ENCODE measurements at regions not wholly inside any gene's neighbourhood (a gene's known extent, or its start where the extent isn't known, plus 50 kb on each side); places are given as distances from the start of the nearest gene placed in this dataset.

DNA sequence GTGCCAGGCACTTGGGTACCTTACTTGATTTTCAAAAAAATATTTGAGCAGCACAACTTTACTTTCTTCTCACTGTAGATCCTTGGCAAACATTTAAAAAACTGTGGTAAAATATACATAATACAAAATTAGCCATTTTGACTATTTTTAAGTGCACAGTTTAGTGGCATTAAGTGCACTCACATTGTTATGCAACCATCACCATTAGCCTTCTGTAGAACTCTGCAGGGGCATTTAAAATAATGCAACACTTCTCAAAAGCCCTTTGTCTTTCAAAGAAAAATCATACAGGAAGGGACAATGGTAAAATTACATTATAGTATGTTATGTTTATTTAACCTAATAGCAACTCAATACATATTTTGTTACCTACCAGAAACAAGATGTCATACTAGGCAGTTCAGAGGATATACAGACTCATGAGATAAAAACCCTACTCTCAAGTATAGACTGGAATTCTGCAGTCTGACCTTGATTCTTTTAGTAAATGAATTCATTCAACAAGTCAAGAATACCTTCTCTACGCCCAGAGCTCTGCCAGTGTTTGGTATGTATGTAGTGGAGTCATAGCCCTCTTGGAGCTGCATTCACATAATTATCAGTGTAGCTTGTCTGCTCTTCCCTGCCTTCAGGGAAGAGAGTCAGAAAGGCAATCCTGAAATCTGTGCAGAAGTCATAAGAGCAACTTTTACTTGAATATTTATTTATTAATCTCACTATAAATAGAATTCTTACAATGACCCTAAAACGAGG lies 74.0 kb upstream of the ARRDC3 start:
- Histone ChIP-seq H3K27me3 (ENCODE audit: control insufficient read depth in 2 of 2, insufficient read depth in 2 of 2, low read length in 2 of 2) (no peaks in the 10 kb centered on the region), H3K36me3 (ENCODE audit: control insufficient read depth in 2 of 2, extremely low read depth in 1 of 2, insufficient read depth in 2 of 2, low read length in 2 of 2) (no peaks in the 10 kb centered on the region), H4K20me1 (replicated peaks; ENCODE audit: control insufficient read depth, extremely low read depth, insufficient read depth, low read length) (no peaks in the 10 kb centered on the region), H3K9me3 (replicated peaks; ENCODE audit: control insufficient read depth, insufficient read depth, low read length) (no peaks in the 10 kb centered on the region), H3K79me2 (ENCODE audit: control insufficient read depth, insufficient read depth, low read length) (no peaks in the 10 kb centered on the region), H3K4me1 (ENCODE audit: control insufficient read depth, extremely low read depth, insufficient read depth, low read length) (no peaks in the 10 kb centered on the region), H3K27ac (ENCODE audit: insufficient read depth, low read depth, low read length) (no peak overlapping the region), H3K4me3 (replicated peaks in 1 of 3; ENCODE audit: insufficient read depth in 1 of 3, low read depth in 1 of 3, low read length in 3 of 3) (no peak overlapping the region), H3K4me2 (ENCODE audit: insufficient read depth, low read length) (no peak overlapping the region), H3K9me1 (replicated peaks; ENCODE audit: control insufficient read depth, extremely low read depth, insufficient read depth, low read length) (no peaks in the 10 kb centered on the region), H3K9ac (replicated peaks; ENCODE audit: extremely low read depth, insufficient read depth, low read length) (no peak overlapping the region), H2AFZ (ENCODE audit: low read depth, low read length) (no peak overlapping the region)
- intact Hi-C loops (cut with micrococcal nuclease) = no loop called here
- BruUV-seq (replicated peaks) = no TSS peak
- CTCF ChIA-PET = no interaction called here
- no peak for DNase-seq (ENCODE audit: low read depth, low spot score)
- no peak for FAIRE-seq
- POLR2A ChIA-PET = no interaction called here
- TF ChIP-seq EZH2 (IDR thresholded peaks at IDR 0.05; ENCODE audit: borderline replicate concordance, low read depth, low read length, severe bottlenecking) (no peak), MYC (IDR thresholded peaks at IDR 0.05; ENCODE audit: low read depth, low read length) (no peak), FOS (IDR thresholded peaks at IDR 0.05; ENCODE audit: borderline replicate concordance, insufficient read depth, low read length) (no peak), GATA2 (IDR thresholded peaks at IDR 0.05; ENCODE audit: insufficient read depth, insufficient read length, low read depth, low read length) (no peak), POLR2A (IDR thresholded peaks at IDR 0.05; ENCODE audit: low read depth, low read length) (no peak), JUN (IDR thresholded peaks at IDR 0.05; ENCODE audit: borderline replicate concordance, insufficient read depth, insufficient read length, low read depth) (no peak), POLR2AphosphoS5 (IDR thresholded peaks at IDR 0.05; ENCODE audit: insufficient read depth, low read depth, low read length) (no peak)
- TF ChIP-seq, protein P1, sequence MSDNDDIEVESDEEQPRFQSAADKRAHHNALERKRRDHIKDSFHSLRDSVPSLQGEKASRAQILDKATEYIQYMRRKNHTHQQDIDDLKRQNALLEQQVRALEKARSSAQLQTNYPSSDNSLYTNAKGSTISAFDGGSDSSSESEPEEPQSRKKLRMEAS (IDR thresholded peaks at IDR 0.05; ENCODE audit: insufficient read depth, insufficient read length) = no peak
- TF ChIP-seq, protein P2, sequence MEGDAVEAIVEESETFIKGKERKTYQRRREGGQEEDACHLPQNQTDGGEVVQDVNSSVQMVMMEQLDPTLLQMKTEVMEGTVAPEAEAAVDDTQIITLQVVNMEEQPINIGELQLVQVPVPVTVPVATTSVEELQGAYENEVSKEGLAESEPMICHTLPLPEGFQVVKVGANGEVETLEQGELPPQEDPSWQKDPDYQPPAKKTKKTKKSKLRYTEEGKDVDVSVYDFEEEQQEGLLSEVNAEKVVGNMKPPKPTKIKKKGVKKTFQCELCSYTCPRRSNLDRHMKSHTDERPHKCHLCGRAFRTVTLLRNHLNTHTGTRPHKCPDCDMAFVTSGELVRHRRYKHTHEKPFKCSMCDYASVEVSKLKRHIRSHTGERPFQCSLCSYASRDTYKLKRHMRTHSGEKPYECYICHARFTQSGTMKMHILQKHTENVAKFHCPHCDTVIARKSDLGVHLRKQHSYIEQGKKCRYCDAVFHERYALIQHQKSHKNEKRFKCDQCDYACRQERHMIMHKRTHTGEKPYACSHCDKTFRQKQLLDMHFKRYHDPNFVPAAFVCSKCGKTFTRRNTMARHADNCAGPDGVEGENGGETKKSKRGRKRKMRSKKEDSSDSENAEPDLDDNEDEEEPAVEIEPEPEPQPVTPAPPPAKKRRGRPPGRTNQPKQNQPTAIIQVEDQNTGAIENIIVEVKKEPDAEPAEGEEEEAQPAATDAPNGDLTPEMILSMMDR (IDR thresholded peaks at IDR 0.05; ENCODE audit: extremely low read depth in 1 of 2, insufficient read depth in 1 of 2, low read depth in 1 of 2, low read length in 2 of 2) = no peak
- dilution Hi-C loops (cut with MboI; ENCODE audit: extremely low pct_ligation_motif_present, low sequenced_read_pairs) = no loop called here

Data from endothelial cell of umbilical vein (primary cell).